Renal cortex interstitium (tissue), 11 donors: ENCODE measurements at regions not wholly inside any gene's neighbourhood (a gene's known extent, or its start where the extent isn't known, plus 50 kb on each side); places are given as distances from the start of the nearest gene placed in this dataset.

ENCODE experiments used
- DNase-seq, 11 donors: peaks; one replicate each; pipeline ENCODE4 v3.0.0-alpha.2; 2013; ENCODE audit warnings: low read depth in 9 of 11, low spot score in 4 of 11; ENCODE audit errors: extremely low read depth in 1 of 11

DNA sequence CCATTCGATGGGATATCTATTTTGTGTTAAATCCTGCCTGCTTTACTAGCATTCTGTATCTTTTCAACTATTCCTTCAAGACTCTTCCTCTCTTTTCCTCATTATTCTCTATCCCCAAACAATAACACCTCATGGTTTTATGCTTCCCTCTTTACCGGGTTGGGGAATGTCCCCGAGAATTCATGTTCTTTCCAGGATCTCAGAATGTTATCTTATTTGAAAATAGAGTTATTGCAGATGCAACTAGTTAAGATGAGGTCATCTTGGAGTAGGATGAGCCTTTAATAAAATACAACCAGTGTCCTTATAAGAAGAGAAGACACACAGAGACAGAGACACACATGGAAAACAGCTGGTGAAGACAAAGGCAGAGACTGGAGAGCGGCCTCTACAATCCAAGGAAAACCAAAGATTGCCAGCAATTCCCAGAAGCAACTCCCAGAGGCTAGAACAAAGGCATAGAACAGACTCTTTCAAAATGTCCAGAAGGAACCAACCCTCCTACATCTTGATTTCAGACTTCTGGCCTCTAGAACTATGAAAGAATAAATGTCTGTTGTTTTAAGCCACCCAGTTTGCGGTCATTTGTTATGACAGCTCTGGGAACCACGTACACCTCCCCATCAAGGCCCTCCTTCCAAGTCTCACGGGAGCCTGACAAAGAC is 126.8 kb upstream of the TNFAIP3 start:
- no peak for DNase-seq

DNA sequence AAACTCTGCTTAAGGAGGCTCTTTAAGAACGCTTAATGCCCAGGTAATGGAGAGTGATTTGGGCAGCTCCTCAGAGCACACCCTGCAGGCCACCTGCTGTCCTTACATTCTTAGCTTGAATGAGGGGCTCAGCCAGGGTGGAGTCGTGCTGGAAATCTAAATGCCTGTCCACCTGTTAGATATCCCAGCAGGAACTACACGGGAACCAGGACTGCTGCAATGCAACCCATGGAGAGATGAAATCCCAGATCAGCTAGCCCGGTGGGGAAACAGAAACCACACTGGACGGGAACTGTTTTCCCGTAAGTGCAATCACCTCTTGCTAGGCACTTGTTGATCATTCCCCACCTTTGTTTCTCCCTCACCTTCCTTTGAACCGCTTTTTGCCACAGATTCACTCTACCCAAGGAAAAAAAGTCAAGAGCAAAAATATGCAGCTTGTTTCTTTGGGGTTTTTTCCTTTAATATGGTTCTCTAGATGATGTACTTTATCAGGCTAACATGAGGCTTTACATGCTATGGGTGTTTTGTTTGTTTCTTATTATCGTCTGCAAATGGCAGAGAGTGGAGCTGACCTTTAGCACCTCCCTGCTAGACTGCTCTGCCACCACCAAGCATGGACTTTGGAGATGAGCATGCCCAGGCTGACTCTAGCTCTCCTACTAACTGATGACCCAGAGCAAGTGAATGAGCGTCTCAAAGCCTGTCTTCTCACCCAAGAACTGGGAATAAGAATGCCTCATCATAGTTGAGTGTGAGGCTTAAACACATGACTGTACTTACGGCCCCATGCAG is 125.9 kb upstream of the TNFAIP3 start:
- DNase-seq, result no peak

DNA sequence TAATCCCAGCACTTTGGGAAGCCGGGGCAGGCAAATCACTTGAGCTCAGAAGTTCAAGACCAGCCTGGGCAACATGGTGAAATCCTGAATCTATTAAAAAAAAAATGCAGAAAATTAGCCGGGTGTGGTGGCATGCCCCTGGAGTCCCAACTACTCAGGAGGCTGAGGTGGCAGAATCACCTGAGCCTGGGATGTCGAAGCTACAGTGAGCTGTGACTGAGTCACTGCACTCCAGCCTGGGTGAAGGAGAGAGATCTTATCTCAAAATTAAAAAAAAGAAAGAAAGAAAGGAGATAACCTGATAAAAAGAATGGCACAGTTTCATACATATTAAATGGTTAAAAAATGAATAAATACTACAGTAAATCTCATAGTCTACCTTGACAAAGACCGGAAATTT is 123.6 kb upstream of the TNFAIP3 start:
- no peak for DNase-seq

DNA sequence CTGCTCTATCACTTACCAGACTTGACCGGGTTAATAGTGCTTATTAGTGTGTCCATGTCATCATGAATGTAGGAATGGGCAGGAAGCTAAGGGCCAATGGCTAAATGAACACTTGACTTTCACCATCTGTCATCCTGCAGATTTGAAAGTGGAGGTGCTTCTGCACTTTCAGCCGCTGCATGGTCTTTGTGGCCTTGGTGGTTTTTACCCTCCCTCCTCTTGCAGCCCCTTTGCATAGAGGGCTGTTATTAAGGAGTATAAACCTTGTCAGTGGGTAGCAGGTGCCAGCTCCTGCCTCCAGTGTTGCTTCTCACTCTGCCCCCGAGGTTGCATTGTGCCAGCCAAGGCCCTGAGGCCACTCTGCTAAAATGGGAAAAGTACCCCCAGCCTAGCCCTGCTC is 122.2 kb upstream of the TNFAIP3 start:
- DNase-seq, result no peak

DNA sequence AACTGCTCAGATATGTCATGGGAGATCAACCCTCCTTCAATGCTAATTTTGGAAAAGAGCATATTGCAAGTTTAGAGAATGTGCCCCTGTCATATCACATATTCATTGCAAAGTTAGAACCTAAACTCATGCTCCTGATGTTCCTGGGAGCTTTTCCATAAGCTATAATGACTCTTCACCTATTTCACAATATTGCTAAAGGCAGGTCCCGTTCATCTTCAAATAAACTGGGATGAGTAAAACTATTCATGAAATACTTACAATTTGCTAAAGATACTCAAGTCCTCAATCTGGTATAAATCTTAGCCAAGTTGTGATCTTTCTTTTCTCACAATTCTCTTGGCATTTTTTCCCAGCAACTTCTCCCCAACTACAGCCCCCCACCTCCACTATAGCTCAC is 121.7 kb upstream of the TNFAIP3 start:
- DNase-seq, result no peak

DNA sequence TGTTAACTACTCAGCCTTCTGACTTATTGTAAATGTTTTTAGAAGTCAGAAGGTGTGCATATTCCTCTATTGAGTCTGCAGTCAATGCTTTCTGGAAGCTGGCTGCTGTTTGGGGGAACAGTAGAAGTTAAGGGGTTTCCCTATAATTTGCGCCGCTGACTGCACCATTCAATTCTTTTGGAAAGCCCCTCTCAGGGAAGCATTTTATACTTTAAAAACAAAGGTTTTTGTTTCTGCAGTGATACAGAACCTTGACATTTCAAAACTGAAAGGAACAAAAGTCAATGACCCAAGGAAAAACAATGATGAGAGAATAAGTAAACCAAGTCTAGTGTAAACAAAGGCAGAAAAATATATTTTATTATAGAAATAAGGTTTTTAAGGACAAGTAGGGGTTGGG is 120.8 kb upstream of the TNFAIP3 start:
- no peak for DNase-seq

DNA sequence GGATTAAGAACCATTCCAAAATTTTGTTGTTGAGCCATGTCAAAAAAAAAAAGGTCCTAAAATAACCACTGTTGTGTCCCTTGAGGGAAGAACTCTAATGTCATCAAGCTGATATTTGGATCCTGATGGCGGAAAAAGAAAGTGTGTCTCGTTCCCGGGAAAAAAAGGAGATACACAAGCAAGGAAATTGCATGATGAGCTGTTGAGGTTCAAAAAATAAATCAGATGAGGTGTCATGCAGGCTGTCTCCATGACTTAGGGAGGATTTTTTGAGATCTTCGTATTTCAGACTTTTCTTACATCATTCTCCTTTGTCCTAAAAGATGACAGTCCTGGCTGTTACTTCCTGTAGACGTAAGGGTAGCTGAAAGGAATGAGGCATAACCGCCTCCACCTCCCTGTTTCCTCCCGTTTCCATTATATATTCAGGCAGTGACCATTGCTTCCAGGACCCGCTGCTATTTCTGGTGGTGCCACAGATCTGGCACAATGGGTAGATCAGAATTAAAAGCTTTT is 117.3 kb upstream of the TNFAIP3 start:
- peak in 6 of 11 donors; percentile 11 to 28 (median 20) for DNase-seq

DNA sequence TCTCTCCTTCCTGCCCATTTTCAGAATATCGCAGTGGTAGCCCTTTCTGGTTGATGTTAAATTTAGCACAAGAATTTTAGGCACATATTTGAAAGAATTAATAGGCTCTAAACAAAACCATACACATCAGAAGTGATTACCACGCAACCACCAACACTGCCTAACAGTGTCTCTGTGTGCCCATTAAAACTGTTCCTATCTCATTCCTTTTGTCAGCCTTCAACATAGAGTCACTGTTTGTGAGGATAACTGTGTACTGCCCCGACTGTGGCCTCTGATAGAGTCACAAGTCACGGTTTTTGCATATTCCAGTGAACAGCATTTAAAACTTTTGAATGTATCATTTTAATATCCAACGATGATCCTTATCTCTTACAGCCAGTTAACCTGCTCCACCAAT is 116.8 kb upstream of the TNFAIP3 start:
- DNase-seq, result no peak

DNA sequence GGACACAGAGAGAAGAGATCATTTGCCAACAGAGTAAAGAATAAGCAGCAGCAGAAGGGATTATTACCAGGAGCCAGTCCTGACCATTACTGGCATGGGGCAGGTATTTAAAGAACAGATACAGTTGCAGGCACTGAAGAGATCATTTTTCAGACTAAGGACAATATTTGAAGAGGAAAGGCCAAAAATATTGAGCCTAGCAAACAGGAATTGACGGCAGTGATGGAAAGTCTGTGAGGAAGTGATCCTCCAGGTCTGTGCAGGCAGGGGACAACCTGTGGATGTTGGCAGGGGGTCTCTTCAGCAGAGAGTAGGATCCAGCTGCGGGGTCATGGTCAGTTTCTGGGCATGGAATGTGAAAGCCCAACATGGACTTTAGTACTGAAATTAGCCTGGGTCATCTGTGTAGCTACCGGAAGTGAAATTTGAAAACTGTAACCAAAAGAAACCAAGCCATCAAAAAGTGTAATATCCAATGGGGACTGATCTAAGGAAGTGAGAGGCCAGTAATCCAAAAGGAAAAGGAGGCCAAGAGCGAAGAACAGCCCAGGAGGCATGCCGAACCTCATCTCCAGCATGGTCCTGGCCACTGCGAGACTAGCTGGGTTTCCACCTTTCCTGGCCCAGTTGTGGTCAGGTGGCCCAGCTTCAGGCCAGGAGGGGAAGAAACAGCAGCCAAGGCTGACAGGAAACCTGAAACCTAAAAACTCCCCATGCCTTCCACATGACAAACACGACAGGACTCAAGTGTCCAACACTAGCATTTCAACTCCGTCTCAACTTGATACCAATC is 115.1 kb upstream of the TNFAIP3 start:
- no peak for DNase-seq

DNA sequence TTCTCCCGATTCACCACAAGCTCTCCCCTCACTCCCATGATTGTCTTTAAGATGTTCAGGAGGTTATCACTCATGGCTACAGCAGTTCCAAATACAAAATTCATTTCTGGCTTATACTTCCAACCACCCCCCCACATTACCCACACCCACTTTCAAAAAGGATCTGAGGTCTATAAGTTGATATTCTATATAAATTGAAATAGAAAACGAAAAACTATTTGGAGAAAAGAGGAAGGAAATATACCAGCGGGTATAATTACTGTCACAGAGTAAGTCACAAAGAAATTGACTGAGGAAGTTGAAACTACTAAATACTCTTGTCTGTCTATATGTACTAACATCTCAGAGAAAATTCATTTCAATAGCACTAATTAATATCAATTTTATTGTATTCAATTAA is 112.7 kb upstream of the TNFAIP3 start:
- no peak for DNase-seq

DNA sequence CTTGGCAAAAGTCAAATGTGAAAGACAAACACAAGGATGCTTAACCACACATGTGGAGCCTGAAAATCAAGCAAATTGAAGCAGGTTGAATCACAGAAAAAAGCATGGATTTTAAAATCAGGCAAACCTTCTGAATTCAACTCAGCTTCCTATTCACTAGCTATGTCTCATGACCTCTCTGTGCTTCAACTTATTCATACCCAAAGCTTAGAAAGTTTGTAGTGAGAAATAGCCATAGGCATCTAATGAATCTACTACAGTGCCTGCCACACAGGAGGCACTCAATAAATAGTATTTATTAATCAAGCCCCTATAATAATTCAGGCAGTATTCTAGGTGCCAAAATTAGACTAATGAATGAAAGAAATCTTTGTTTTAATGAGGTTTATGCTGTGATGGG is 112.2 kb upstream of the TNFAIP3 start:
- DNase-seq, result no peak

DNA sequence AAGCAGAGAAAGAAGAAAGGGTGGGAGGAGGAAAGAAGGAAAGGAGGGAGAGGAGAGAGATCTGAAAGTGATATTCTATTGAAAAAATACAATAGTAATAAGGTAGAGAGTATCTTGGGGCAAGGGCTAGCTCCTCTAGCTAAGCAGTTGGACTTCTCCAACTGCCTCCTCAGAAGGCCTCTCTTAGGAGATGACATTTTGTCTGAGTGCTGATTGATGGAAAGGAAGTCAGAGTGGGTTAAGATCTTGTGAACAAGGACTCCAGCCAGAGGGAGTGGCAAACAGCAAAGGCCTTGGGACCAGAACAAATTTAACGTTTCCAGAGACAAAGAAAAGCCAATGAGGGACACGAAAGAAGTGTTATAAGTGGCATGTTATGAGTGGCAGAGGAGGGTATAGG is 111.8 kb upstream of the TNFAIP3 start:
- no peak for DNase-seq

DNA sequence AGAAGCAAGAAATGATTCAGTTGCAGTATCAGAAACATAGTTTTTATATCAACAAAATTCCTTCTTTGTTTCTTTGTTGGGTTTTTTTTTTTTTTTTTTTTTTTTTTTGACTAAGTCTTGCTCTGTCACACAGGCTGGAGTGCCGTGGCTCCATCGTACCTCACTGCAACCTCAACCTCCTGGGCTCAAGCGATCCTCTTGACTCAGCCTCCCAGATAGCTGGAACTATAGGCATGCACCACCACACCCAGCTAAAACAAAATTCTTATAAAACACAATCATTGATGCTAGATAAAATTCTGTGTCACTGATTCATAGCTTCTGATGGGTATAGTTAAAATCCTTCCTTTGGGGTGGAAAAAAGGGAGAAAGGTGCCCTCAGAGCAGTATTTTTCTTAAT is 110.3 kb upstream of the TNFAIP3 start:
- DNase-seq, result no peak

DNA sequence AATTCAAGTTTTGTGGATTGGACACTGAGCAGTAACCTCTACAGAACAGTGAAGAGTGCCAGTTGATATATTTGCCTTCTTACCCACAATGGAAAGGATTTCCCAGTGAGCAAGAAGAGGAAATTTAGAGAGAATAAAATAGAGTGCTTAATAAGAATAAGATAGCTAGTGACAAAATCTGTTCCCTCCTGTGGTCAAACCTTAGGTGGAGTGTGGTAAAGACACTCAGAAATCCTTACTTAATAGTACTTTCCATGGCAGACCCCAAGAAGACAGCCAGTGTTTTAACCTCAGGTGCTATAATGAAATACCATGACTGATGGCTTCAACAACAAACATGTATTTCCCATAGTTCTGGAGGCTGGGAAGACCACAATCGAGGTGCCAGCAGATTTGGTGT is 108.4 kb upstream of the TNFAIP3 start:
- no peak for DNase-seq

DNA sequence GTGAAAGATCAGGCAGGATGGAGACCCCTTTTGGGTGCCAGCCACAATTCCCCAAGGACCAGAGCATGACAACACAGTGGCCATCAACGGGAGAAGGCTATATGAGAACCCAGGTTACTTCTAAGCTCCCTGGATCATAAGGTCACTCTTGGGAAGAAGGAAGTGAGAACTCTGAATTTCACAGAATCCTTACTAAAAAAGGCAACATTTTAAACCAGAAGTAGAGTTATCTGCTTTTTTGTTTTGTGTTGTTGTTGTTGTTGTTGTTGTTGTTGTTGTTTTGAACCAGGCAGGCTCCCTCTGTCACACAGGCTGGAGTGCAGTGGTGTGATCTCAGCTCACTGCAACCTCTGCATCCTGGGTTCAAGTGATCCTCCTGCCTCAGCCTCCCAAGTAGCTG is 107.4 kb upstream of the TNFAIP3 start:
- DNase-seq, result no peak

DNA sequence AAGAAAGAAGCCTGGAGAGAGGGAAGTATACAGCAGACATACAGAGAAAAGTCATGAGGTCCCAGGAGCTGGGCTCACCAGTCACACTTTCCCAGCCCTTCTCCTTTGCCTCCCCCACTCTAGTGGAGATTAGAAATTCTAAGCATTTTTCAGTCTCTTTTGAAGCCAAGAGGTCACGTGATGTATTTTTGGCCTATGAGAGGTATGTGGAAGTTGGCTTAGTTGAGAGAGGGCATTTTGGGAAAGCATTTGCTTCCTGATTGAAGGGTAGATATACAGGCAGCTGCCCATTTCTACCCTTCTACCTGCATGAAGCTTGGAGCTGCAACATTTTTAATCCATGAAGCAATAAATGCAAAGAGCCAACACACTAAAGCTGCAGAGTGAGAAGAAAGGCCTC is 106.0 kb upstream of the TNFAIP3 start:
- no peak for DNase-seq

DNA sequence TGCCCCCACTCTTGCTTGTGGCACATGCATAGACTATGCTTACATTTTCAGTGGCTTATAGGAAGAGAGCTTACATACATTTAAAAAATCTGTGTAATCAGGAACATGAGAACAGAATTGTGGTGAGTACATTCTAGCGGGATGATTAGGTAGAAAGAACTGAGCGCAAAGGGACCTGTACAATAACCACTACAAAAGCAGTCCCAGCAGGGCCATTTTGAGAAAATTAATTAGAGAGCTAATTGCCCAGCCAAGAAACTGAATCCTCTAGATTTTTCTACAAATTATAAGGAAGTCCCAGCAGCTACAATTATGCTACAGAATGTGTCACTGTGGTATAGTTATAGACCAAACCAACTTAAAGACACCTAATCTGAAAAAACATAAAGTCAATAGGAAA is 105.6 kb upstream of the TNFAIP3 start:
- DNase-seq, result no peak

DNA sequence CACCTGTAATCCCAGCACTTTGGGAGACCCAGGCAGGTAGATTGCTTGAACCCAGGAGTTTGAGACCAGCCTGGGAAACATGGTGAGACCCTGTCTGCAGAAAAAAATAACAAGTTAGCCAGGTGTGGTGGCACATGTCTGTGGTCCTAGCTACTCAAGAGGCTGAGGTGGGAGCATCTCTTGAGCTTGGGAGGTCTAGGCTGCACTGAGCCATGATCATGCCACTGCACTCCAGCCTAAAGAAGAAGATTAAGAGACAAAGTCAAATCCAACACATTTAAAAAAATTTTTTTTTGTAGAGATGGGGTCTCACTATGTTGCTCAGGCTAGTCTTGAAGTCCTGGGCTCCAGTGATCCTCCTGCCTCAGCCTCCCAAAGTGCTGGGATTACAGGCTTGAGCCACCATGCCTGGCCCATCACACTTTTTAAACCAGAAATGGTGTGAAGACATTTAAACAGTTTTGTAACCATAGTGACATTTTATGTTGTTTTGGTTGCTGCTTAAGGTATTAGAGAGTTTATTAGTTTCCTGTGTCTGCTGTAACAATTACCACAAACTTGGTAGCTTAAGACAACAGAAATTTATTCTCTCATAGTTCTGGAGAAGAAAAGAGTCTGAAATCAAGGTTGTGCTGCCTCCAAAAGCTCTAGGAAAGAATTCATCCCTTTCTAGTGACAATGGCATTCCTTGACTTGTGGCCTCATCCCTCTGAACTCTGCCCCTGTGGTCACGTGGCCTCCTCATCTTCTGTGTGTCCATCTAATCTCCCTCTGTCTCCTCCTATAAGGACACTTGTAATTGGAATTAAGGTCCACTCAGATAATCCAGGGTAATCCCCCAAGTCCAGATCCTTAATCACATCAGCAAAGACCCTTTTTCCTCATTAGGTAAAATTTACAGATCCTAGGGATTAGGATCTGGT is 104.6 kb upstream of the TNFAIP3 start:
- no peak for DNase-seq

DNA sequence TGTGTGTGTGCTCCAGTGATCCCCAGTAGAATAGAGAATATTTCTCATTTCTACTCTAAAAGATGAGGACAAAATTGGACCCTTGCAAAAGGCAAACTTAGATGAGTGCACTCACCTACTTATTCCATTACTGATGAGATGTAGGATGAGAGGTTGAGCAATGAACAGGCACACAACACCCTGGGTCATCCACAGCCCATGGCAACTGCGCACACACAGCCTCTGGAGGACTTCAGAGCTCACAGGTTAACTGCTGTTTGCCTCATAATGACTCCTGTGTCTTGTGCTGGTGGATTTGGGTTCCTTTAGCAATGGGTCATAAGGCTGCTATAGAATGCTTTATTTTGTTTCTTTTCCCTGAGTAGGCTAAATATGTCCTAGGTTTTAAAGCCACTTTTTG is 103.6 kb upstream of the TNFAIP3 start:
- no peak for DNase-seq
